ENCODE measurements at regions not wholly inside any gene's neighbourhood (a gene's known extent, or its start where the extent isn't known, plus 50 kb on each side); places are given as distances from the start of the nearest gene placed in this dataset.
"Not testable (repeated sequence)": the region's sequence is repeated elsewhere in the genome, so short reads cannot be mapped to it uniquely, and the experiment has no call there.

DNA sequence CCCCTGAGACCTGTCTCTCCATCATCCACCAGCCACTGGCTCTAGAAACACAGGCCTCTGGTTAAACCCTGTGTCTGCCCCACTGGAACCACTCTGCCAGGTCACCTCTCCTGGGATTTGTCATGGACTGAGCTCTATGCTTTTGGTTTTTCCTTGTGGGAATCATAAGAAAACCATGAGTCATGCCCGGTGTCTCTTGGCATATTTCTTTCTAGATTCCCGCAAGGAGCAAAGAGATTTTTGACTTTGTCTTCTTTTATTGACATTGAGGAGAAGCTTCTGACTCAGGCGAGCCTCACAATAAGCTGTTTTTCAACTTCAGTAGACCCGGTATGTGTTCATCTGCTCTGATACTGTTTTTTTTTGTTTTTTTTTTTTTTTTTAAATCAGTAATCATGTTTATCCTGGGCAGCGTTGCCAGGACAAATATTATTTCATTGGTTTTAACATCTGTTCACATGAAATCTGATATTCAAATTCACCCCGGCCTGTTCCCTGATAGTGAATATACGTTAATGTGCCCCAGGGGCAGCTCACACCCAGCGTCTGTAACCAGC, 207.1 kb downstream of the ACKR3 start:
- no peak for DNase-seq

DNA sequence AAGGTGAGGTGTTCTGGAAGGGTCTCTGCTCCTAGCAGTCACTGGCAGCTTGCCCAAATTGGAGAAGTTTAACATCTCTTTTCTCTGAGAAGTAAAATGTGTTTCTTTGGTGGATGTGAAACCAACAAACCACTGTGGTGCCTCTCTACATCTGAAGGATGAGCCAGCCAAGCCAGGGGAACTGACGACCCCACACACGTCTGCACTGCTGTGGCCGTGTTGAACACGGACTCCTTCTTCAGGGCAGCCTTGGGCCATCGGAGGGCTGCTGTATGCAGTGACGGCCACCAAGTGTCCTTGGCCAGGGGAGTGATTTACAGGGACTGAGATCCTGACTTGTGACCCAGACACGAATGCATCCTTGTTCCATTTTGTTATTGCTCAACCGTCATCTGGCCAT, 207.8 kb downstream of the ACKR3 start:
- no peak for DNase-seq

DNA sequence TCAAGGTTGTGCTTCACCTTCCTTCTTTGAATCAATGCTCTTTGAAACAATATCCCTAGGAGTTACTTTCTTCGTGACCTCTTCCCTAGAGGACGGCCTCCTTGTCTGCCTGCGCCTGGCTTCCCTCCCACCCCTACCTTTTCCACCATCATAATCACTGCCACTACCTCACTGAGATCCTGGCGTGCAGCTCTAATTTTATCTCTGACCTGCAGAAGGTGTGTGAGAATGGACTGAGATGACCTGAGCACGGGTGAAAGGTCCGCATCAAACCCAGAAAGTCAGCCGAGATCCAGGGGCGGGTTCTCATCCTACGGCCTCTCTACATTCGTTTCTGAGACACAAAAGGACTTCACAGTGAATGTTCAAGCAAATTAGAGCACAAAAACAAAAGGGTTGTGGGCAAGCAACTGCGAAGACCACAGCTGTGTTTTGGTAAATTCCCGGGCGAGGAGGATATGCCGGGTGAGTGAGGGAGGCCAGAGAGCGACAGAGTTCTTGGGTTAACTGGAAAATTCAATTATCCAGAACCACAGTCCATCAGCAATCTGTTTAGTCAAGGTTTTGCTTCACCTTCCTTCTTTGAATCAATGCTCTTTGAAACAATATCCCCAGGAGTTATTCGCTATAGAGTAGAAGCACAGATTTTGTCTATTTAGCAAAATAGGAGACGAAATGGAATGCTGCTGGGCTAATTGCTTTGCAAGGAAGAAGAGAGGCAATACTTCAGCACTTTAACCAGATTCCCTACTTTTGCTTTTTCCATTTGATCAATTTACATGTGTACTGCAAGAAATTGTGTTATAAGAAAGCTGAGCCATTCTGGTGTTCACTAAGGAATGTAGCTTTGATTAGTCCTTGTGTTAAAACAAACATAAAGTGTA, 212.6 kb downstream of the ACKR3 start:
- DNase-seq = no peak

DNA sequence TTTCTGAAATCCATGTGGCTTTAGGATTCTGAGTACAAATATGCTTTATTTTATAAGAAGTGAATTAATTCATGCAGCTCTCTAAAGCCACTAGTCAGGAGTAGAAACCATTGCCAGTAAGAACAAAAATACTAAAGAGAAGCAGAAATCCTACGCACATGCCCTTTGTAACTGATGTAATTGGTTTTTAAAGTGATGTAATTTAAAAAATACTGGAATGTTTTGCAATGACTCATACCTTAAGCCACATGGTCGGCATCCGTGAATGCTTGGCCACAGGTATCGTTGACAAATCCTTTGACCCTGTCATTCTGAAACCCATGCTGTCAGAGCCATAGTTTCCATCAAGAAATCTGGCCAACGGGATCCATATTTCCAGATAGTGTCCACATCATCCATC, 213.3 kb downstream of the ACKR3 start:
- DNase-seq = no peak

DNA sequence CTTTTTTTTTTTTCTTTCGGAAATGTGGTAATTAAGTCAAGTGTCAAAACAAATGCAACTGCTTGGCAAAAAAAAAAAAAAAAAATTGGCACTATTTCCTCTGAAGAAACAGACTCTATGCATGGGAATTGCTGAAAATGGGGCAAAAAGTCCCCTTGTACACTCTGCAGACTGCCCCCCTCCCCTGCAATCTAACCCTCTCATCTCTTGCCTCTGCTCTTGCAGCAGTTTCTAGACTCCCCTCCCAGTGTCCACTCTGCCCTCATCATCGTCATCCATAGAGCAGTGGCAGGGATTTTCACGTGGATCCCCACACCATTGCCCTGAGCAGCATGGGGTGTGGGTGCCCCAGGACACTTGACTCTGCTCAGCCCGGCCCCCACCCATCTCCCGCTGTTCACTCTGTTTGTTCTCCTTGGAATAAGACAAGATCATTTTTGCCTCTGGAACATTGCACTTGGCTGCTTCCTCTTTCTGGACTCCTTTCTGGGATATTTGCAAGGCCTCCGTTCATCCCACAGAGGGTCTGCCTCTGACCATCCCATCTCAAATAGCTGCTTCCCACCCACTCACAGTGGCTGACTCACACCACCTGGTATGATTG, 213.9 kb downstream of the ACKR3 start:
- DNase-seq = no peak

DNA sequence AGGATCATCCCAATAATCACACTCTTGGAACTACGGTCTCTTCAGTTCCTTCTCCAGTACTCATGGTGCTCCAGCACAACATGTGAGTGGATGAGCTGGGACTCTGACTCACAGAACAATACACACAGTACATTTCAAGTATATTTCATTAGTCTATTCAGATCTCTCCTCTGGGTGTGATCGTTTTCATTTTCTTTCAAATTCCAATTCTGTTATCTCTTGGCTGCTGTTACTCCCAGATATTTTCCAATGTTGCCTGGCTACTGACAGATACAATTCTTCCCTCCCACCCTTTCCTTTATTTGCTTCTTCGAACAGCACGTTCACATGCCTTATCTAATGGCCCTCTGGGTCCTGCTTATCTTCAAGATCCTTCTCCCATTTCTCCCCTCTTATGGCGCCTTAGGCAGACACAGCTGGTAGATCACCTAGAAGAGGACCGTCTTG, 216.0 kb downstream of the ACKR3 start:
- no peak for DNase-seq

DNA sequence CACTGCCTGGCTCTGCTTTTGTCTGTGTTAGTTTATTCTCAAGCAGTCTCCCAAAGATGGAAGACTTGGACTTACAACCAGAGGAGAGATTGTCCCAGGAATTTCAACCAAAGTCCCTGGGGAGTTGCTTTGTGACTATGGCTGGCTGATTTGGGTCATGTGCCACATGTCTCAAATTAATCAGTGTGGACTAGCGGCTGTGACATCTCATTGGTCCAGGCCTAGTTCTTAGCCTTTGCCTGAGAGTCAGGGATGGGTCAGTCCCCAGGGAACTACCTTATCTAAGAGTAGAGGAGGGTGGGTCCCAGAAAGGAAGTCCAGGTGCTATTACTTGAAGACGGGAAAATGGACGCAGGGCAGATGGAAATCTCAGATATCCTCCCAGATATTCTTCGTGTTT, 217.1 kb downstream of the ACKR3 start:
- DNase-seq = no peak

DNA sequence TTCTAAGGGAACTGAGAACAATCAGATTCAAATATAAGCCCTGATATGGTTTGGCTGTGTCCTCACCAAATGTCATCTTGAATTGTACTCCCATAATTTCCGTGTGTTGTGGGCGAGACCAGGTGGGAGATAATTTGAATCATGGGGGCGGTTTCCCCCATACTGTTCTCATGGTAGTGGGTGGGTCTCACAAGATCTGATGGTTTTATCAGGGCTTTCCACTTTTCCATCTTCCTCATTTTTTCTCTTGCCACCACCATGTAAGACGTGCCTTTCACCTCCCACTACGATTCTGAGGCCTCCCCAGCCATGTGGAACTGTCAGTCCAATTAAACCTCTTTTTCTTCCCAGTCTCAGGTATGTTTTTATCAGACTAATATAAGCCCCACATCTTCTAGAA, 217.8 kb downstream of the ACKR3 start:
- DNase-seq = not testable (repeated sequence)

DNA sequence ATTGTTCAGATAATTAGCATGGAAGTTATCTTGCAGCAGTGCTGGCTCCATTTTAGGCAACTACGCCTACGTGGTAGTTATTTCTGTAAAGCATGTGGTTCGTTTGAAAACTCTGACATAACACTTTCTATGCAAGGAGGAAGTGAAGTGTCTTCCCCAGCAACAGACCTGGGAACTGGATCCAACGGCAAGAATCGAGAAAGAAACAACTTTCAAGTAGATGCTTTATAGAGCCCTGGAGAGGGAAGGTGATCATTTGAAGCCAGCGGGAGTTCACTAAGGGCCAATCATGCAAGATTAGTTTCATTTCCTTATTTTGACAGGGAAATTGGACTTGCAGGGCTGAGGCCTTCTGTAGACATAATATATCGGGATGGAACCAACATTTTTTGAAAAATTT, 218.3 kb downstream of the ACKR3 start:
- DNase-seq = no peak

DNA sequence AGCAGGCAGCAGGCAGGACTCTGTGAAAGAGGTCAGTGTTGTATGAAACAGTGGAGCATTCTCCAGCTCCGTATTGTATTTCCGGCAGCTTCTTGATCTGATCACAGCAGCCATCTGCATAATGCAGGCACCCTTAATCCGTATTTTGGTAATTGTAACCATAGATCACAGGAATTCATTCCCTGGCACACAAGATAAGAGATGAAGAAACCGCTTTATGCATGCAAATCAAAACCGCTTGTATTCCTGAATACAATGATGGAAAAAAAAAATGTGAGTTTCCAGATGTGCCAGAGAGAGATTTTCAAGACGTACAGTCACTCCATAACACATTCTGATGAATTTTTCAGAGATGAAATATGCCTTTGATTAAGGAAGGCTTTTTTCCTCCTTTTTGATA, 221.3 kb downstream of the ACKR3 start:
- DNase-seq = no peak

DNA sequence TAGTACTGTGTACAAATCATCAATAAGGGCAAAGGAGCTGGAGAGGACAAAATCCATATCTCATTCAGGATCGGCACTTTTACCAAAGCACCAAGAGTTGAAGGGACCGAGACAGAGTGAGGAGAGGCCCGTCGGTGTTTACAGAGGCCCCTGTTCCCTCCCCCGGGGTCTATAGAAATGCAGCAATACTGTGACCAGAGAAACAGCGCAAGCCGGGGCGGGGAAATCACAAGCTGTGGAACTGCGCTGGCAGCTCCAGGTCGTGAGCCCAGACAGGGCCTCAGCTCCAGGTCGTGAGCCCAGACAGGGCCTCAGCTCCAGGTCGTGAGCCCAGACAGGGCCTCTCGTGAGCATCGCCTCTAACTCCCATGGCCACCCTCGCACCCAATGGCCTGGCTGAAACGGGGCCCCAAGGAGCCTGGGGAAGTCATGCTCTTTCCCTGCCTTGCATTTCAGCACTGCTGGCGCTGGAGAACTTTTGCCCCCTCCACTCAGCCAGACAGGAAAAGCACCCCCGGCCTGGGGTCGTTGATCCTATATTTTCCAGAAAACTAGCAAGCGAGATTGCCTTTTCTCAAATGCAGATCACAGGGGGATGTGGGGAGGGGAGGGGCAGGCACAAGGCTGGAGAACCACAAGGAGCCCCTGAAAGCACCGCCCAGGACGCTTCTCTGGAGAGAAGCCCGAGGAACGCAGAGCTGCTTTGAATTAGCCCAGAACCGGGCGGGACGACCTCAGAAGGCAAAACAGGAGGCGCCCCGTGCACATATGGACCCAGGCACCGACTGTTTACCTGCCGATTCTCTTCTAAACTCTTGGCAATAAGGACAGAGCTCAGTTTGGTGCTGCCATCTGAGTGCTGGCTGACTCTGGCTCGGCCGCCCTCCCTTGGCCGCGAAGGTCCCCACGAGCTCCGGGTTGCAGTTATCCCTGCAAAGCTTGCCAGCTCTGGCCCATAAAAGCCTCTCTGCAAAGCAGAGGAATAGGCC, 223.7 kb downstream of the ACKR3 start:
- no peak for DNase-seq

DNA sequence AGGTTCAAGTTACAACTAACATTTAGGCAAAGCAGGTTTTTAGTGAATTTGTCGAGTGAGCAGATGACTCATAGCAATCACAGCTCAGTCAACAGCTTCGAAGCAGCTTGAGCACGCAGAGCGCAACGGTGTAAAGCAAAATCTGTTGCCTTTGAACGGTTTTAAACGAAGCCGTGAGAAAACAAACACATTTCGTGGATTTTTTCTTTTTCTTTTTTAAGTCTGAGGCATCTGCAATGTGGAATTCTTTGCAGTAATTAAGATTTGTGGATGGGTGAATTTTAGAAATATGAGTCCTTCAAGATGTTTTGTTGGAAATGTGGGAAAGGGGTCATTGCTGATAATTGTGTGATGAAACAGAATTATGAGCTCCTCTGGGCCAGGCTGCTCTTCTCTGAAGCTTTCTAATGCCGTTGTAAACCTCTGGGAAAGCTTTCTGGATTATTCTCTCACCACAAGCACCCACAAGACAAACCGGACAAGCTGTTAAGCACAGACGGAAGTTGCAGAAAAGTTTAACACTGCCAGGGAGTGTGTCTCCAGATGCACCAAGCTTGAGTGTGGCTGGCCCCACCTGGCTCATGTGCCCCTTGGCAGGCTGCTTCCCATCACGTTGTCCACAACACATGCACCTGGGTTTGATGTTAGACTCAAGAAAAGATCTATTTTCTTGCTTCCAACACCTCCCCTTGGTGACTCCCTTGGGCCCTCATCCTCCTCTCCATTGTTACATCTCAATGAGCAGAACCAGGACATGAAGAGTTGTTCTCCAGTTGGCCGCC, 224.7 kb downstream of the ACKR3 start:
- no peak for DNase-seq

DNA sequence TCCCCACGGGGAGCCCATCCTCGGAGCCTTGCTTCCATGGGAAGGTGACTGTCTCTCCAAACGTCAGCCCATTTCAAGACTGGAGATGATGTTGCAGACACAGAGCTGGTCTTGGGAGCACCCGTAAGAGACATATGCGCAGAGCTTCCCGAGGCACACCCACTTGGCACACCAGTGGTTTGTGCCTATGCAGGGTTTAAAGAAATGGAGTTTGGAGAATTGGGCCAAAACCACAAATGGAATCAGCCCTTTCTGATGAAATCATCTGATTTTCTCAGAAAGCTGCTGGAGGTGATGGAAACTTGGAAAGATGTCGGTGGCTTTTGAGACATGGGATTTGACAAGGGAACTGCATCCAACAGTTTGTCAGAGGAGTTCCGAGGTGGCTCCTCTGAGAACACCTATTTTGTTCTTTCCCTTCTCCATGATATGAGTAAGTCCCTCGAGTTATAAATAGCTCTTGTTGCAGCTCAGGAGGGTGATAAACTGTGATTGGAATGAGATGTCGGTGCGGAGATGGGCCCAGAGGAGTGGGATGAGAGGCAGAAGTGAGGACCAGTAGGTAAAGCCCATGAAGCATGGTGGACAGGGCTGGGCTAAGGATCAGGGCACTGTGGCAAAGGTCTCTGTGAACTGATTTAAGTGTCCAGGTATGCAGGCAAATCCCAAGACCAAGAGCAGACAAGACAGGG, 225.7 kb downstream of the ACKR3 start:
- DNase-seq = no peak

DNA sequence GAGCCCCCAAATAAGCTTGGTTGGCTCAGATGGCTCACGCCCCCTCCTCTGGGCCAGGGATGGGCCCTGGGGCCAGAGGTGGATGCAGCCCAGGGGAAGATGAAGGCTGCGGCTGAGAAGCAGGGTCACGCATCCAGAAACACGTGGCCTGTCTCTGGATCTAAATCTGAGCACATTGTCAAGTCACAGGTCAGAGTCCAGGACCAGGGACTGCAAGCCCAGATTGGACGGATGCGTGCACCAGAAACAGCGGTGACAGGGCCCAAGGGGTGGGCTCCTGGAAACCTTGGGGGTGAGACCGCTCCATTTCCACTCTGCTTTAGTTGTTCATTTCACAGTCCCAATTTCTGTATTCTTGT, 226.2 kb downstream of the ACKR3 start:
- no peak for DNase-seq

DNA sequence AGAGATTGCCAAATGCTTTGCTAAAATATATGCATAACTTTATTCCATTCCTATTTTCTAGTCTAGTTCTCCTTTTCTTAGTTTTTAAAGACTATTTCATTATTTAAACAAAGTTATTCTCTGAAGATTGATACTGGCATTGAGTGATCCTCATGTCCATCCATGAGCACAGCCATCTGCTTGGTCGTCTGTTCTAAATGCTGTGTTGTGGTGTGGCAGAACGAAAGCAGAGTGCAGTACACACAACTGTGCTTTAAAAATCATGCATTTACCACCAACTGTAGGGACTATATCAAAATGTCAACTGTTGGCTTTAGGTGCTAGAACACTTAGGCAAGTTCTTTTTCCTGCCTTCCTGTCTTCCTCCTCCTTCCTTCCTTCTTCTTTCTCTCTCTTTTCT, 226.6 kb downstream of the ACKR3 start:
- no peak for DNase-seq

DNA sequence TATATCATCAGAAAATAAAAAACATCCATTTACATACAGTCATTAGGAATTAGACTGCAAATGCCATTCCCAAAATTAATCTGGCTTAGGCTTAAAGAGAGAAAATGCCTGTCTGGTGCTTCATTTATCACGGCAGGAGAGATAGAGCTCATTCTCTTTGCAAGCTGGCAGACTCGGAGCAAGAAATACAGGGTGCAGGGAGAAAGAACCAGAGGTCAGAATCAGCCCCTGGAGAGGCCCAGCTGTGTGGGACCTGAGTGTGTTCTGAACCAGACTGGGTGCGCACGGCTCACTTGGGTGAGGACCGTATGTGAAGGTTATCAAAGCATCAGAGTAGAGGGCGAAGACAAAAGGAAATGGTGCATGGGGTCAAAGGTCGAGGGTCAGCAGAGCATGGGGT, 227.8 kb downstream of the ACKR3 start:
- DNase-seq = no peak

DNA sequence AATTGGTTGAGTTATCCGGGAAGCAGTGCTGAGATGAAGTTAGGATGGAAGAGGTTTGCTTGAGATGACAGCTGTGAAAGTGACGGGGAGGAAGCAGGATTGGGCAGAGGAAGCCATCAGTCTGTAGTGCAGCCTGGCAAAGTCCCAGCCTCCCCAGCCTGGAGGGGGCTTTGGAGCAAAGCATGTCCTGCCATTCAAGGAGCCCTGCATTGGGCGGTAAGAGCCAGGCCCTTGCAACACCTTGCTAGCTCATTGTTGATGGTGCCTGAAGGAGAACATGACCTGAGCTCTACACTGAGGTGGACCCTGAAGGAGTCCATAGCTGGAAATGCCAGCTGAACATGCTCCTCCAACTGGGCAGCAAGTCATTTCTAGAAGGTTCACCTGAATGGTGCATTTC, 228.9 kb downstream of the ACKR3 start:
- no peak for DNase-seq

DNA sequence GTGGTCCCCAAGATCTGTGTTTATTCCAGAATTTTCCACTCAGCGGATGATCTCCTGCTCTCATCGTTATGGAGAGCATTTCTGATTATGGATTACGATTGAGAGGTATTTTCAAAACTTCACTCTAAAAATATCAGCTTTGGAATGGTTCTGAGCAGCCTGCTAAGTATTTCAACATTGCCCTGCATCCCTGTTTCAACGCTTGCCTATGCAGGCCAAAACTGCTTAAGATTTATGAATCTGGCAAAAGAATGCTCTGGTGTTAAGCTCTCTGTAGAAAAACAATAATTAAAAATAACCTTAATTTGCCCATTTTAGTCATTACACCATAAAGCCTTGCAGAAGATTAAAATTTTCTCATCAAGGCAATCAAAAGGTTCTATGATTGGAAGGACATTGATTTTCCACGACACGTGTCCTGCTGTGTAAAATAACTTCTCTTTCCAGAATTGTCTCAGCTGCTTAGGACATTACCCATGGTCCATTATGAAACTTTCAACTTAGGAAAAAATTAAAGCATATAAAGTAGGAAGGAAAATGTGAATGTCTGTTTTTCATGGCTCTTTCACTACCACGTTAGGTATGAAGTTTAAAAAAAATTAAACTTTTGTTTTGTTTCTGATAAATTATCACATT, 229.9 kb downstream of the ACKR3 start:
- no peak for DNase-seq

DNA sequence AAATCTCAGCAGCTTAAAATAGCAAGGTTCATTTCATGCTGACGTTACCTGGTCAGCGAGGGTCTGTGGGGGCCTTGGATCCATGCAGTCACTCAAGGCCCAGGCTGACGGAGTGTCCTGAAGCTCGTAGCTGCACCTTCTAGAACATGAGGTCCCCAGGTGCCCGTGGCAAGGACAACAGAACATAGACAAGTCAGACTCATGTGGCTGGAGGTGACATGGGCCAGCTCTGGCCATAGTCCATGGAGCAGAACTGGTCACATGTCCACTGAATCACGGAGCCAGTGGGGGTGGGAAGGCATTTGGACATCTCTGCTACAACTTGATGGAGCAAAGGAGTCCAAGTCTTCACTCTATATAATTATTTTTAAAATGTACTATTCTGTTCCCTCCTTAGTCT, 233.2 kb downstream of the ACKR3 start:
- no peak for DNase-seq

DNA sequence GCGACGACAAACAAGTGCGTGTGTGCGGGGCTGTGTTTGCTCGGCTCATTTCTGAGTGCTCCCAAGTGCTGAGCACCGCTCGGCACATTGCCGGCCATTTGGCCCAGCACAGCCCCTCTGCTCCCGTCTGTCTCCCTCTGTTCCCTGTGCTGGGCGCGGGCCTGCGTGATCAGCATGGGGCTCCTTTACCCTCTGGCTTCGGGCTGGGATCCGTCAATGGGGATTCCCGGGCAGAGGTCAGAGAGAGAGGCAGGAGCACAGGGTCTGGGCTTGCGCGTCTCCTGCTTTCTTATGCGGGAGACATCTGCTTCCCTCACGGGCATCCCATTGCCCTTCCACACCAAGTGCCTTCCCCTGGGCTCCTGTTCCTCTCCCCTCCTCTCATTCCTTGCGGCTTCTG, 234.0 kb downstream of the ACKR3 start:
- no peak for DNase-seq

All from NCI-H1105 treated with DMSO at 0.1 percent for 48 hours (cell line).